HG03108 (cell line): ENCODE measurements at regions not wholly inside any gene's neighbourhood (a gene's known extent, or its start where the extent isn't known, plus 50 kb on each side); places are given as distances from the start of the nearest gene placed in this dataset.

ENCODE experiments used
- ATAC-seq: cut with Tn5 transposase; IDR thresholded peaks from one replicate; pipeline ENCODE4 v1.9.1; 2021; ENCODE audit warnings: moderate library complexity; ENCODE audit not compliant: unreplicated experiment

DNA sequence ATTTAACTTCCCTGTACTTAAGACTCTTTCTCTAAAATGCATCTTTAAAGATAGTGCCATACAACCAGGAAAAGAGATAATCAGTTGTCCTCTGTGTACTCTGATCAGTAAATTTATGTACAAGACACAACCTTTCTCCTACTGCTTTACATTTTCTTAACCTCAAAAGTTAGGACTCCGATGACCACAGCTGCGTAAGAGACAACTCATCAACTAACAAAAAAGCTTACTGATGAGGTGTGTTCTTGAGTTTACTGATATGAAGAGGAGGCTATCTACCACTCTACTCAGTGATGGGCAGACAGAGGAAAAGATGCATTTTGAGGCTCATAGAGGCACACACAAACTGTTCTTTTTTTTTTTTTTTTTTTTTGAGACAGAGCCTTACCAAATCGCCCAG, 71.4 kb upstream of the HIF1A start:
- ATAC-seq, result no peak

DNA sequence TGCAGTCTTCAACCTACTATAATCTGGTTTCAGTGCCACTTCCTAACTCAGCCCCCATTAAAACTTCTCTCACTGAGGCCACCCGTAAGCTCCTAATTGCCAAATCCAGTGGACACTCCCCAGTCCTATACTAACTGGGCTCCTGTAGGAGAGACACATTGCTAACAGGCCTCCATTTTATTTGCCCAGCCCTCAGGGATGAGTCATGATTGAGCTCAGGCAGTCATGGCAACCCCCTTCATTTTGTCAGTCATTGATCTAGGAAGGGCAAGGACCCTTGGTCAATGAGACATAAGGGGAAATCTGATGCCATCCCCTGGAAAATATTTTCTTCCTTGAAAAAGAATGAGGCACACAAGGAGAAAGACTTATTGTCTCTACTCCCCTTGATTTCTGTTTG, 70.1 kb upstream of the HIF1A start:
- ATAC-seq, result no peak

DNA sequence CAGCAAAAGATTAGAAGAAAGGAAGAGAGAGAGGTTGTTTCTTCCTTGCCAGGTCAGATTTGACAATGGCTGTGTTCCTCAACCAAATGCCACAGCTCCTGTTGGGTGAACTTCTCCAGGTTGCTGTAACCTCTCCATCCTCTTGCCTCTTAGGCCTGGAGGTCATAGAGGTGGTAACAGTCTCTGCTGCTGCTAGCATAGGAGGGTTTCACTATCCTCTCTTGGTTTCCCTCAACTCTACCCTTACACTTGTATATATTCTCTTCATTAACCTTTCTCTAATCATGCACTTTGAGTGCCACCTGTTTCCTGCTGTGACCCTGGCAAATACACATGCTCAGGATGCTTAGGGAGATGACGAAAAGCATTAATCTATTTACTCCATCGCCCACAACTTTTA, 67.7 kb upstream of the HIF1A start:
- ATAC-seq, result no peak

DNA sequence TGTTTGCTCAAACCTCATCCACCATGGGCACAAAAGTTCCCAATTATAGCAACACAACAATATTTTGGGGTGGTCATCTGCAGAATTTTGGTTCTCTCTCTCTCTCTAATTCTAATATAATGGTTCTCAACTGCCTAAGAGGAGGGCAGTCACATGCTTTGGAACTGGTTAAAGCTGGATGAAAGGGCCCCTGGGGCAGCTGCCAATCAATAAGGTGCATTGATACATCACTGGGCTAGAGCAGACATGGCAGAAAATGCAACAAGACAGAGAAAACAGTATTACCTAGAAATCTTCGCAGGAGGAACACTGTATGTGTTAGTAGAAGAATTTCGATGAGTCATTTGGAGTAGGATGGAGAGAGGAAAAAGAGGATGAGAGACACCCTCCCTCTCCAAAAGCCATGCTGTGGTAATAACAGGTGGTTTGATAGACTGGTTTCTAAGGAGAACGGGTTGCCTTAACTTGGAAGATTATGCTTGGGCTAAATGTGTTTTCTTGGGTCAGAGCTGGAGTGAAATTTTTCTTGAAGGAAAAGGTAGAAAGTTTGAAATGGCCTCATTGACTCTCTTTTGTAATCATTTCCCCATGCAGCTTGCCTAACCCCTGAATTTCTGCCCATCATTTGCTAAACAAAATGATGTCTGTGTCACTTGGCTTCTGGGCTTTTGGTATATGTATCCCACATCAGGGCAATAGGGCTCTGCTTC, 67.1 kb upstream of the HIF1A start:
- ATAC-seq, result no peak

DNA sequence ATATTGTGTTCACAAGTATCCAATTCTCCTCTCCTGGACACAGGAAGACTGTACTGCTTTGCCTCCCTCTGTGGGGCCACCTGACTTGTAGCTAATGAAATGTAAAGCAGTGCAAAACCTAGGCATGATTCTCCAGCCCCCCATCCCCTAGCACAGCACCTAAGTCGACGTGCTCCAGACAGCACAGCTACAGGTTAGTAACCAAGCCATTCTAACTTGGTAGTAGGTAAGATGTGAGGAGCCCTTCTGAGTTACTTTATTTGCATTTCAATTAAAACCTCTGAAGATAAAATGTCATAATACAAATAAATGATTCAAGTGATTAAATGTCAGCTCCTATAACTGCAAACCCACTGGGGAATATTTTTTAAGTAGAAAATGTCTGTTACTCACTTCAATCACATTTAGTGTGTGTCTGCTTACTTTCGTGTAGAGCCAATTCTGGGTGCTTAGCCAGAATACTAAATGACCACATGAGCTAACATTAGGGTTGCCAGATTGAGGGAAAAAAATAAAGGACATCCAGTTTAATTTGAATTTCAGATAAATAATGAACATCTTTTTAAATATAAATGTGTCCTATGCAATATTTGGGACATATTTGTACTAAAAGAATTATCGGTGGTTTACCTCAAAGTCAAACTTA, 64.8 kb upstream of the HIF1A start:
- ATAC-seq, result no peak

DNA sequence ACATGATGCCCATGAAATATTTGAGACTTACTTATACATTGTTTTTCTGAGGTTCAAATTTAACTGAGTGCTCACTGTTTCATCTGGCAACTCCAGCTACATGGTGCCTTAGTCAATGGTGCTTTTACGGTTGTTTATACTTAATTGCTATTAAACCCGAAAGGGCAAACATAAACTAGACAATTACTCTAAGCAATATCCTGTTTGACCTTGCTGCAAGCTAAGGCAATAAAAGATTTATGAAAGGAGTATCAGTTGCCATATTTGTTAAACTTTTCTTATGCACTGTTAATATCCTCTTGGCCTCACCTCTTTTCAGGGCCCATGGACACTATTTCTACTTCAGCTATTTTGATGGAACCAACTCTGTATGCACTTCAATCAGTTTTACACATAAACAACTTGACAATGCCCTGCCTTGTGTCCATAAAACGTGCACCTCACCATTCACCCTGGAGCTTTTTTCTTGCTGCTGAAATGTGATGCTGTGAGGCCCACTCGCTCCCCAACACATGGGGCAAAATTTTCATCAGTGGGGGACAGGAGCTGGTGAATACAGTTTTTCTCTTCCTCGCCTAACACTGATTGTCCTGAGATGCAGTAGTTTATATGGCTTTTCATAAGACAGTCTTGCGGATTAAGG, 64.1 kb upstream of the HIF1A start:
- ATAC-seq, result no peak

DNA sequence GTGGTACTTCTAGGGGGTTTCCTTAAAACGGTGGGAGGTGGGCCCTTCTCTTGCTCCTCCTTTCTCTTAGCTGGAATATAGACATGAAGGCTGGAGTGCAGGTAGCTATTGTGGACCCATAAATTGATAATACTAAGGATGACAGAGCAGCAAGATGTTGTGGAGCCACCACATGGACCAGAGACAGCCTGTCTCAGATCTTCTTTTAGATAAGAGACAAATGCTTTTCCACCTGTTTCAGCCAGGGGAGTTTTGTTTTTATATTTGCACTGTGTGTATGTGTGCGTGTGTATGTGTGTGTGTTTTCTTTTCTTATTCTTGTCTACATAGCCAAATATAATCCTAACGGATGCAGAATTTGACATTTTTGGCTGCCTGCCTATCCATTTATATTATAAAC, 62.9 kb upstream of the HIF1A start:
- ATAC-seq, result no peak

DNA sequence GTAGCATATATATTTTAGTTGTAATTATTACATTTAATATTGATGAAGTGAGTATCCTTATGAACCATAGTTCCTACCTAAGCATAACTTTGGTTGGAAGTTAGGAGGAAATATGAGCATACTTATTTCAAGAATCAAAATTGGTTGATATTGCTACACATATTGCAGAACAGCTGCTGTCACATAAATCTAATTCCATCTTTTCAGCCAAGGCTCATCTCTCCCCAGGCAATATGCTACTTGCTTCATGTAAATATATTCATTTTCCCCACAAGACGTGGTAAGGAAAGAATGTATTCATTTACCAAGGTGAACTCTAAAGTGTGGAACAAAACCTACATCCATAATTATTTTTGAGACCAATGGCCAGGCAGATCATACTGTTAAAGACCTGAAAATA, 62.5 kb upstream of the HIF1A start:
- ATAC-seq, result no peak

DNA sequence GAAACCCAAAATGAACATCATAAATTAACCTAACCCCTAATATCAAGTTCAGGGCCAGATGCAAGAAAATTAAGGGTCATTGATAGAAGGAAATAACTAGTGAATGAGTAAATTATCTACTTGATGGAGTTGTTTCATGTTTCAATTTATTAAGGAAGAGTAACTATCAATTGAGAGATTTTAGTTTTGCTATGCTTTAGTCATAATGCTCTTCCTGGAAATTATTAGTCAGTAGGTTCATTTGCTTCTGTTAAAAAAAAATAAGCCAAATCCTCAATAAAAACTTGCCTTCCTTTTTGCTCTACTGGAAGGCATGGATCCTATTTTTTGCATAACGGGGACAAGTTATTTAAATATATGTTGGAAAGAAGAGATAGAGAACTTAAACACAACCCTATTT, 59.0 kb upstream of the HIF1A start:
- ATAC-seq, result no peak

DNA sequence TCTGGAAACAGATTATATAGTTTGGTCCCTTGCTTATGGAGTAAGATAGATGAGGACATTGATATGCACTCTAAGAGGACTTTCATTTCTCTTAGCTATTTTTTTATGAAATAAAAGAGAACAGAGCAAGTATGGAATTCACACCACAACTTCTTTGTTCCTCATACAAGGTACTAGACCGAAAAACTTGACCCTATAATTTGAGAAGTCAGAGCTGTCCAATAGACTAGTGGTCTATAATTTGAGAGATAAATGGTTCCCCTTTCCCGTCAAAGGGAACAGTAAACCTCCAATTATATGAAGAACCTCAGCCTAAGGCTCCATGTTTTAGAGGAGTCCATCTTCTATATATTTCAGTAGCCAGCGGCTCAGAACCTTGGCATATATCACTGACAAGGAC, 58.5 kb upstream of the HIF1A start:
- no peak for ATAC-seq

DNA sequence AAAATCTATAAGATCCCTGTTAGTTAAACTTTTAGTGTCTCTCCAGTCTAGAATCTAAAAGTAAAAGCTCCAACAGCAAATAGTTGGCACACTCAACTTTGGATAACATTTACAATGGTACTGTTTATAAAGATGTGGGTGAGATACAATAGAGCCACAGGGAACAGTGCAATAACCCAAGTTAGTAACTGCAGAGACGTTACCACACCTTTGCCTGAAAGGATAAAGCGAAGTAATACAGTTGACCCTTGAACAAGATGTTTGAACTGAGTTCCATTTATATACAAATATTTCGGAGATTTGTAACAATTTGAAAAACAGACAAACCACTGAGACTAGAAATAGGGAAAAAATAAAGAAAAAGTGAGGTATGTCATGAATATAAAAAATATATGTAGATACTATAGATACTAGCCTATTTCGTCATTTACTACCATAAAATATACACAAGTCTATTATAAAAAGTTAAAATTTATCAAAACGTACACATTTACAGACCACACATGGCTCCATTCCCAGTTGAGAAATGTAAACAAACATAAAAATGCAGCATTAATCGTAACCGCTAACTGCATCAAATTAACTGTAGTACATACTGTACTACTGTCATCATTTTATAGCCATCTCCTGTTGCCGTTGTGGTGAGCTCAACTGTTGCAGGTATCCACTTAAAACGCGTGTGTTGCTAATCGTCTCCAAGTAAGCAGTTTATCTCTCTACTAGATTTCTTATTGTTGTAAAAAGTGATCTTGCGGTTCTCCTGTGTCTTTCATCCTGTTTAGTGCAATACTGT, 56.5 kb upstream of the HIF1A start:
- ATAC-seq, result no peak

DNA sequence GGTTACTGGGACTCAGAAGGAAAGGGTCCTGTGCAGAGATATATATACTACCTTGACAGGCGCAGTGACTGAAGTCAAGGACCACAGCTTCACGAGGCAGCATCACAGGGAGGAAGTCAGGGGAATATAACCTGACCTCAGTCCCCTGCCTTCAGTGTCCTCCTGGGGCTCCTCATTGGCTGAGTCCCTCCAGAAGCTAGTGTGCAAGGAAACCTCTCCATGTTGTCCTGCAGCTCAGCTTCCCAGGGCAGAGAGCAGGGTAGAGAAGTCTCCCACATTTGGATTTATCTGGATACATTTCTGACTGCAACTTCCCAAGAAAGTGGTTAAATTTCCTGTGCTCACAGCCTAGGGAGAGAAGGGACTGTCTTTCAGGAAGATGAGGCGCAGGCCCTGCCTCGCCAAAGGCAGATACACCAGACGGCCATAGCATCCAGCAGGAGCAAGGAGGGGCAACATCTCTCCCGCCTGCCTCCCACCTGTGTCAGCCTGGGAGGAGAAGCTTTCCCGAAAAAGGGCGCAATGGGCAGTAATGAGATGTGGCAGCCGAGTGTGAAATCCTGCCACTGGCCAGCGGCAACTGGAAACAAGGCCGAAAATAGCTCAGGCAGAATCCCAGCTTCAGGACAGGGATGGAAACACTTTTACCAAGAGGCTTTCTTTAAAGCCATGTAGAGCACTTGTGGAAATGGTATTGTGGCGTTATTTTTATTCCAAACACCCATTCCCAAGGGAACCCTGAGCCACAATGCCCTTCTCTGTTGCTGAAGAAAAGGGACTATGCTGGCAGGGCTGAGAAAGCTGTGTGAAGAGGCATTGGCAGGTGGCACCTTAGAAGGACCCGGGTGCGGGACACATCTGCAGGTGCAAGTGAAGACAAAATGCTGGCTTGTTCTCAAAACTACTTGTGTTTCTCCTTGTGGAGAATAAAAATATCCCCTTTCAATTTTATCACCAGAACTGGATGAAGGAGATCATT, 54.9 kb upstream of the HIF1A start:
- no peak for ATAC-seq

DNA sequence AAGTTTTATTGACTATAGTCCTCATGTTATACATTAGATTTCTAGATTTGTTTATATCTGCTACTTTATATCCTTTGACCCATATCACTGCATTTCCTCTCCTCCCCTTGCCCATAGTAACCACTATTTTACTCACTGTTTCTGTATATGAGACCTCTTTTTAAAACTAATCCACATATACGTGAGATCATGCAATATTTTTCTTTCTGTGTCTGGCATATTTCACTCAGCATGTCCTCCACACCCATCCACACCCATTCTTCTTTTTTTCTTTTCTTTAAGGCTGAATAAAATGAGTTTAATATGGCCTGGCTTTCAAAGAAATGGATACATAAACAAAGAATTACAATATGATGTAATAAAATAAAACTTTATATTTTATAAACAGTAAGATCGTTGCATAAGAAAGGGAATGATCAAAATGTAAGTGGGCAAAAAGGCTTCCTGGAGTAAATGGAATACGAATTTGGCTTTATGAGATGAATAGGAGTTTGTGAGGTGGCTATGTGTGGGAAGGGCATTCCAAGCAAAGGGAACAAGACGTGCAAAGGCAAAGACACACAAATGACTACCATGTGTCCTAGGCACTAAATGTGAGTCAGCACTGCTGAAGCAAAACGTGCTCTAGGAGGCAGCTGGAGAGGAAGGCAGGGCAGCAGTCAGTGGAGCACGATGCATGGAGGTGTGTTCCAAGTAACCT, 53.2 kb upstream of the HIF1A start:
- ATAC-seq, result no peak

DNA sequence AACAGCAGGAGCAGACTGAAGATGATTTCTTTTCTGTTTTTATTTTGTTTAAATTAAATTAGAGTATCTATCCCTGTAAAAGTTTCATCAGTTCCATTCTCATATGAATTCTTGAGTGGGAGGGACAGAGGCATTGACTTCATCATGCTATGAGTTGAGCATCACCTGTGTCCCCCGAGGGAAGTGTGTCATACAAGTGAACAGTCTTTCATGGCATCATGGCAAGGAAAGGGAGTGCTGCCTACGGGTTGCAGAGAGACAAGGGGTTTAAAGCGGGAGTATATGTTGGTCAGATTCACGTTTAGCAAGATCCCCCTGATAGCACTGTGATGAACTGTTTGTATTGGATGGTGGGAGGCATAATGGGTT, 52.7 kb upstream of the HIF1A start:
- ATAC-seq, result no peak

DNA sequence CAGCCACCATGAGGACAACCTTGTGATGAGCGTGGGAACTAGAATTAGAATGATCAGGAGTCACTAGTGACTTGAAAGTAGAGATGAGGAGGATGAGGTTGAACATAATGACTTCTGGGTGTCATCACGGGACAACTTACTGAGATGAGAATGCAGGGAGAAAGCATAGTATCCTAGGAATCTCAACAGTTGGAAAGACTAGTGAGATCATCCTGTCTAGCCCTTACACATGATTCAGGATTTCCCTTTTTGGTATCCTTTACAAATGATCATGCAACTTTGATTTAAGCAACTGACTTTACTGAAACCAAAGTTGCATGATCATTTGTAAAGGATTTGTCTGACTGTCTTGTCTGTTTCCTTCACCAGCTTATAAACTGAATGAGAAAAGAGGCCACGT, 51.8 kb upstream of the HIF1A start:
- no peak for ATAC-seq

DNA sequence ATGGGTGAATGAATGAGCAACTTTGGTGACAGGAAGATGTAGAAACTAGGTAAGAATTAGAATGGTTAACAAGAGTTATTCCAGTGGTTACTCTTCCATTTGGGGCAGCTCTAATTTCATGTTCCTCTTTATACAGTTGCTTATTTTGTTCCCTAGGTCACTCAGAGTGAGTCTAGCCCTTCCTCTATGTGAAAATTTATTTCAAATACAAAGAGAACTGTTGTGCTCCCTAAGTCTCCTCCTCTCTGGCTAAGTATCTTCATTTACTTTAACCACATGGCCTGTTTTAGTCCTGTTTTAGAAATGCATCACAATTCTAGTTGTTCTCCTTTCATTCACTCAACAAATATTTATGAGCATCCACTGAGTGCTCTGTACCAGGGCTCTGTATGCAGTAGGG, 51.1 kb upstream of the HIF1A start:
- ATAC-seq, result no peak

DNA sequence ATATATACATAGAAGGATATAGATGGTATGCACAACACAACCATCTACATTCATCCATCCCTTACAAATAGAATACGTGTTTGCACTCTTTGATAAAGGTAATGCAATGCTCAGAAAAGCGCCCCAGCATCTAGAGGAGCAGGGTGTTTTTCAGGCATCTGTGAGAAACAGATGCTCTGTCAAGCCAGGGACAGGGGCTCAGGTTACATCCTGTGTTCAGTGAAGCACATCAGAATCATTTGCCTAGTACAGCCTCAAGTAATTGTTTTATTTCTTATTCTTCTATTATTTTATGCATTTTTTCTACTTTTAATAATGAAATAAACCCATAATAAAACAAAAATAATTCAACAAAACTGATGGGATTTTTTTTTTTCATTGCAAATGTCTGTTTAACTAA, 50.5 kb upstream of the HIF1A start:
- peak; percentile 81 for ATAC-seq

DNA sequence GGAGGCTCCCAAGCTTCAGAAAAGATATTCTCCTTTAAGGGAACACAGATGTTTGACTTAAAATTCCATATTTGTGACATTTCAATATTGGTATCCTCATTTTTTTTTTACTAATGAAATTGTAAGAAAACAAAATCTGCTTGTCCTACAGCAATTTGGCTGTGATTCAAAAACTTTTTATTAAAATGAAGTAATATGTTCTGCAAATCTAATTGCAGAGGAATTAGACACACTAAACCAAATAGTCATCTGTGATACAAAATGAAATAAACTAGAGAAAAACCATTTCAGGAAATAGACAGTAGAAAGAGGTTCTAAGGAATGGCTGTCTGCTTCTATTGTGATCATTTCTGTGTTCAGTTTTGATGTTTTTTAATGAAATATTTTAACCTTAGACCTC, 50.1 kb upstream of the HIF1A start:
- ATAC-seq, result no peak
